CD4-positive, alpha-beta T cell (primary cell): ENCODE measurements at regions not wholly inside any gene's neighbourhood (a gene's known extent, or its start where the extent isn't known, plus 50 kb on each side); places are given as distances from the start of the nearest gene placed in this dataset.
"Not testable (repeated sequence)": the region's sequence is repeated elsewhere in the genome, so short reads cannot be mapped to it uniquely, and the experiment has no call there.

Experiments
- ATAC-seq: fragments of 200-7000 bp; cut with Tn5 transposase; one replicate; pipeline ENCODE4 v1.10.0; 2022; ENCODE audit warnings: mild to moderate bottlenecking; ENCODE audit not compliant: poor library complexity
- CTCF ChIA-PET: fragments of 350-600 bp; sonication (Branson Sonifier 250); formaldehyde crosslinking; loops from one replicate; lab custom pipeline; 2021; ENCODE audit warnings: antibody characterized with exemption, inconsistent platforms; lab: Charles Lee
- POLR2A ChIA-PET: fragments of 350-600 bp; sonication (Branson Sonifier 250); formaldehyde crosslinking; loops from one replicate; lab custom pipeline; 2021; ENCODE audit warnings: antibody characterized with exemption, inconsistent platforms; lab: Charles Lee
- DNase-seq, 14 experiments: peaks; one replicate each; pipeline ENCODE4 v3.0.0-alpha.2; 2013 to 2020; ENCODE audit warnings: mixed read lengths in 2 of 14
- H3K27ac ChIP-seq, 2 donors: one replicate each; pipeline versions ENCODE4 v1.5.1 to v1.7.0; 2013; ENCODE audit warnings: low read length in 2 of 2, low read depth in 1 of 2, mild to moderate bottlenecking in 1 of 2
- H3K27me3 ChIP-seq, 2 experiments: 1 replicate in 1 of 2; 2 replicates in 1 of 2; pipeline versions ENCODE4 v1.6.1 to v1.7.0; 2013; ENCODE audit warnings: low read length in 2 of 2, control low read depth in 1 of 2, mild to moderate bottlenecking in 1 of 2, moderate library complexity in 1 of 2; ENCODE audit not compliant: insufficient read depth in 2 of 2, control insufficient read depth in 1 of 2
- H3K36me3 ChIP-seq: one replicate; pipeline ENCODE4 v1.6.1; 2013; ENCODE audit warnings: low read length, control low read depth; ENCODE audit not compliant: insufficient read depth
- H3K4me1 ChIP-seq: one replicate; pipeline ENCODE4 v1.6.1; 2013; ENCODE audit warnings: low read length, control low read depth; ENCODE audit not compliant: insufficient read depth
- H3K4me3 ChIP-seq: one replicate; pipeline ENCODE4 v1.5.1; 2013; ENCODE audit warnings: mild to moderate bottlenecking, low read length, moderate library complexity
- H3K9me3 ChIP-seq, 2 experiments: 1 replicate in 1 of 2; 2 replicates in 1 of 2; pipeline versions ENCODE4 v1.6.1 to v1.7.0; 2013; ENCODE audit warnings: low read length in 2 of 2, mild to moderate bottlenecking in 2 of 2, control low read depth in 1 of 2, moderate library complexity in 1 of 2; ENCODE audit not compliant: control insufficient read depth in 1 of 2, insufficient read depth in 1 of 2
- H3K27ac Mint-ChIP-seq: one replicate; pipeline ENCODE4 v1.8.0; 2020; ENCODE audit warnings: mixed read lengths
- H3K27me3 Mint-ChIP-seq: one replicate; pipeline ENCODE4 v1.8.0; 2021; ENCODE audit warnings: mixed read lengths
- H3K36me3 Mint-ChIP-seq: one replicate; pipeline ENCODE4 v1.8.0; 2021; ENCODE audit warnings: low read depth, mixed read lengths
- H3K4me1 Mint-ChIP-seq: one replicate; pipeline ENCODE4 v1.8.0; 2021; ENCODE audit warnings: low read depth, mixed read lengths
- H3K4me3 Mint-ChIP-seq: one replicate; pipeline ENCODE4 v1.8.0; 2020; ENCODE audit warnings: mild to moderate bottlenecking, mixed read lengths
- H3K9me3 Mint-ChIP-seq: one replicate; pipeline ENCODE4 v1.8.0; 2020; ENCODE audit warnings: mixed read lengths
- CTCF ChIP-seq: fragments of 200-600 bp; IDR thresholded peaks from one replicate; pipeline ENCODE4 v1.8.0; 2022; ENCODE audit warnings: antibody characterized with exemption, mild to moderate bottlenecking
- intact Hi-C, 2 experiments: fragments of 100-400 bp; cut with DNase I in 1 of 2; cut with micrococcal nuclease in 1 of 2; formaldehyde crosslinking; loops; one replicate each; pipeline versions ENCODE4 v1.15.1 to v1.9.0; 2023 to 2025; cut with DNase I, micrococcal nuclease

- H3K9me3 Mint-ChIP-seq: peaks cover 3% of the 10 kb centered on the region
- TF ChIP-seq CTCF: no peak
- H3K27me3 ChIP-seq: no peaks in the 10 kb centered on the region
- intact Hi-C loops: no loop called here
- H3K4me1 ChIP-seq: no peaks in the 10 kb centered on the region
- no peaks in the 10 kb centered on the region for H3K4me1 Mint-ChIP-seq
- H3K36me3 Mint-ChIP-seq: no peaks in the 10 kb centered on the region
- H3K4me3 Mint-ChIP-seq: no peak overlapping the region
- ChIA-PET POLR2A (no interaction called here), CTCF (no interaction called here)
- no peak for DNase-seq
- no peak overlapping the region for H3K27ac ChIP-seq
- no peaks in the 10 kb centered on the region for H3K27me3 Mint-ChIP-seq
- no peak overlapping the region for H3K27ac Mint-ChIP-seq
- ATAC-seq: no peak
- H3K36me3 ChIP-seq: no peaks in the 10 kb centered on the region
- H3K4me3 ChIP-seq: no peak overlapping the region
- H3K9me3 ChIP-seq: peaks cover 0 to 7% of the 10 kb centered on the region in 2 experiments
Measured at GRCh38 chr2:44071454-44072046, 75.8 kb upstream of the LRPPRC start.

GRCh38 chr2:44073667-44074066 lies 77.9 kb upstream of the LRPPRC start:
- H3K36me3 Mint-ChIP-seq, H3K4me3 ChIP-seq, H3K4me3 Mint-ChIP-seq, DNase-seq, H3K4me1 ChIP-seq, intact Hi-C loops, ATAC-seq, POLR2A ChIA-PET, H3K27me3 Mint-ChIP-seq, H3K4me1 Mint-ChIP-seq, H3K27ac ChIP-seq, H3K9me3 ChIP-seq, H3K27me3 ChIP-seq, H3K9me3 Mint-ChIP-seq, H3K36me3 ChIP-seq, H3K27ac Mint-ChIP-seq: not testable (repeated sequence)
- CTCF ChIA-PET: interaction anchor here (1.1 kb wide), 1 partner anchor 29 kb away, joined by 4 read pairs; no protein-coding TSS in a partner anchor

GRCh38 chr2:44074795-44075194 lies 79.0 kb upstream of the LRPPRC start:
- ATAC-seq, H3K4me1 ChIP-seq, H3K36me3 Mint-ChIP-seq, H3K27me3 ChIP-seq, H3K9me3 Mint-ChIP-seq, H3K9me3 ChIP-seq, H3K4me1 Mint-ChIP-seq, POLR2A ChIA-PET, H3K27ac Mint-ChIP-seq, H3K4me3 Mint-ChIP-seq, CTCF ChIA-PET, H3K27me3 Mint-ChIP-seq, H3K36me3 ChIP-seq, intact Hi-C loops, H3K27ac ChIP-seq, DNase-seq, H3K4me3 ChIP-seq: not testable (repeated sequence)

GRCh38 chr2:44075541-44075940 lies 79.8 kb upstream of the LRPPRC start:
- ATAC-seq: no peak
- intact Hi-C loops: no loop called here
- no peak overlapping the region for H3K27ac ChIP-seq

More at GRCh38 chr2:44075541-44075940, 79.8 kb upstream of the LRPPRC start:
- no peak overlapping the region for H3K27ac Mint-ChIP-seq
- H3K27me3 Mint-ChIP-seq: no peaks in the 10 kb centered on the region
- no peak overlapping the region for H3K4me3 Mint-ChIP-seq
- H3K4me3 ChIP-seq: no peak overlapping the region
- TF ChIP-seq CTCF: no peak
- no peak for DNase-seq
- no peaks in the 10 kb centered on the region for H3K4me1 Mint-ChIP-seq
- no peaks in the 10 kb centered on the region for H3K4me1 ChIP-seq
- H3K27me3 ChIP-seq: no peaks in the 10 kb centered on the region
- H3K9me3 ChIP-seq: no peaks in the 10 kb centered on the region
- H3K9me3 Mint-ChIP-seq: no peaks in the 10 kb centered on the region
- ChIA-PET POLR2A (no interaction called here), CTCF (no interaction called here)
- no peaks in the 10 kb centered on the region for H3K36me3 ChIP-seq
- no peaks in the 10 kb centered on the region for H3K36me3 Mint-ChIP-seq
